H1 (cell line): ENCODE measurements at regions not wholly inside any gene's neighbourhood (a gene's known extent, or its start where the extent isn't known, plus 50 kb on each side); places are given as distances from the start of the nearest gene placed in this dataset.
A peak's percentile ranks its signal among the peaks of the same experiment; 100 is the strongest.

Experiments used
- CTCF ChIA-PET: fragments of 300-600 bp; sonication (Branson Sonifier 250); formaldehyde crosslinking; loops from one replicate; lab custom pipeline; 2021; ENCODE audit not compliant: partially characterized antibody; lab: Charles Lee
- POLR2A ChIA-PET: fragments of 300-600 bp; sonication (Branson Sonifier 250); formaldehyde crosslinking; loops from one replicate; lab custom pipeline; 2021; ENCODE audit warnings: inconsistent platforms; ENCODE audit not compliant: partially characterized antibody; lab: Charles Lee
- DNase-seq, 2 experiments: peaks; one replicate each; pipeline versions ENCODE4 v3.0.0 to v3.0.0-alpha.2; 2010 to 2022; ENCODE audit warnings: low spot score in 2 of 2, low read depth in 1 of 2, mixed read lengths in 1 of 2
- FAIRE-seq: peaks from 2 replicates; lab custom pipeline; 2011; peaks lifted over from hg19 to GRCh38; lab: Jason Lieb, UNC
- H2AFZ ChIP-seq: 2 replicates; pipeline ENCODE4 v1.8.1; 2012; ENCODE audit warnings: low read length, inconsistent platforms
- H2AK5ac ChIP-seq: 2 replicates; pipeline ENCODE4 v1.6.1; 2013; ENCODE audit warnings: low read depth, low read length
- H2BK120ac ChIP-seq: replicated peaks from 2 replicates; pipeline ENCODE3; 2013; ENCODE audit warnings: low read depth, low read length, inconsistent platforms
- H2BK12ac ChIP-seq: 2 replicates; pipeline ENCODE4 v1.6.1; 2013; ENCODE audit warnings: low read depth, low read length
- H2BK15ac ChIP-seq: 2 replicates; pipeline ENCODE4 v1.6.1; 2013; ENCODE audit warnings: low read length
- H2BK20ac ChIP-seq: 2 replicates; pipeline ENCODE4 v1.6.1; 2013; ENCODE audit warnings: low read length
- H2BK5ac ChIP-seq: 2 replicates; pipeline ENCODE4 v1.6.1; 2013; ENCODE audit warnings: low read depth, low read length
- H3K14ac ChIP-seq: 2 replicates; pipeline ENCODE4 v1.6.1; 2013; ENCODE audit warnings: inconsistent platforms; ENCODE audit not compliant: insufficient read length
- H3K18ac ChIP-seq: 2 replicates; pipeline ENCODE4 v1.6.1; 2013; ENCODE audit warnings: low read length; ENCODE audit errors: extremely low read depth
- H3K23ac ChIP-seq: 2 replicates; pipeline ENCODE4 v1.6.1; 2013; ENCODE audit warnings: inconsistent platforms; ENCODE audit not compliant: insufficient read length
- H3K23me2 ChIP-seq: 2 replicates; pipeline ENCODE4 v1.6.1; 2013; ENCODE audit warnings: low read depth, low read length
- H3K27ac ChIP-seq: 2 replicates; pipeline ENCODE4 v1.6.1; 2011; ENCODE audit warnings: low read depth, low read length, inconsistent platforms
- H3K27me3 ChIP-seq, 4 experiments: replicated peaks in 1 of 4; 1 replicate in 1 of 4; 2 replicates in 3 of 4; pipeline versions ENCODE4 v1.6.1 to v1.8.1; 2011 to 2013; ENCODE audit warnings: low read length in 3 of 4, mild to moderate bottlenecking in 3 of 4, inconsistent platforms in 2 of 4, mixed read lengths in 2 of 4, moderate library complexity in 1 of 4; ENCODE audit not compliant: control insufficient read depth in 3 of 4, insufficient read depth in 3 of 4; ENCODE audit errors: extremely low read depth in 1 of 4
- H3K36me3 ChIP-seq, 4 experiments: 2 replicates each; pipeline versions ENCODE4 v1.6.1 to v1.8.1; 2011 to 2013; ENCODE audit warnings: mild to moderate bottlenecking in 4 of 4, low read length in 3 of 4, moderate library complexity in 2 of 4, control low read depth in 1 of 4, inconsistent platforms in 1 of 4; ENCODE audit not compliant: insufficient read depth in 4 of 4, control insufficient read depth in 2 of 4
- H3K4ac ChIP-seq: replicated peaks from 2 replicates; pipeline ENCODE3; 2013; ENCODE audit warnings: low read length, low read depth, mixed read lengths, inconsistent platforms; ENCODE audit not compliant: insufficient read length
- H3K4me1 ChIP-seq, 4 experiments: replicated peaks in 1 of 4; 1 replicate in 1 of 4; 2 replicates in 3 of 4; pipeline versions ENCODE4 v1.6.1 to v1.8.1; 2011 to 2013; ENCODE audit warnings: low read length in 3 of 4, inconsistent platforms in 2 of 4, mixed read lengths in 1 of 4; ENCODE audit not compliant: insufficient read depth in 4 of 4, control insufficient read depth in 3 of 4
- H3K4me2 ChIP-seq, 2 experiments: 2 replicates each; pipeline versions ENCODE4 v1.6.1 to v1.8.1; 2011 to 2013; ENCODE audit warnings: low read depth in 2 of 2, low read length in 2 of 2, control low read depth in 1 of 2, inconsistent platforms in 1 of 2, mild to moderate bottlenecking in 1 of 2; ENCODE audit not compliant: insufficient read depth in 1 of 2
- H3K4me3 ChIP-seq, 4 experiments: fragments of 200-600, 300-600 bp in 1 of 4; sonication (generic), shearing (Covaris generic), sonication (Bioruptor Twin) in 1 of 4; 2 replicates each; pipeline versions ENCODE4 v1.5.1 to v1.8.1; 2011 to 2016; ENCODE audit warnings: low read length in 4 of 4, low read depth in 3 of 4, control low read depth in 2 of 4, inconsistent platforms in 2 of 4, mild to moderate bottlenecking in 2 of 4, mixed read lengths in 1 of 4, moderate library complexity in 1 of 4; ENCODE audit not compliant: insufficient read depth in 2 of 4; ENCODE audit errors: extremely low read depth in 1 of 4
- H3K56ac ChIP-seq: replicated peaks from 2 replicates; pipeline ENCODE3; 2013; ENCODE audit warnings: low read depth, mild to moderate bottlenecking, mixed read lengths, low read length, inconsistent platforms; ENCODE audit not compliant: insufficient read length
- H3K79me1 ChIP-seq: 2 replicates; pipeline ENCODE4 v1.6.1; 2013; ENCODE audit warnings: low read depth, low read length, control low read depth
- H3K79me2 ChIP-seq, 2 experiments: 2 replicates each; pipeline versions ENCODE4 v1.6.1 to v1.8.1; 2012 to 2013; ENCODE audit warnings: low read length in 2 of 2, mild to moderate bottlenecking in 2 of 2, inconsistent platforms in 1 of 2; ENCODE audit not compliant: insufficient read depth in 2 of 2, control insufficient read depth in 1 of 2
- H3K9ac ChIP-seq, 4 experiments: replicated peaks in 1 of 4; 1 replicate in 1 of 4; 2 replicates in 3 of 4; pipeline versions ENCODE4 v1.6.1 to v1.8.1; 2011 to 2013; ENCODE audit warnings: low read depth in 3 of 4, low read length in 3 of 4, control low read depth in 2 of 4, mild to moderate bottlenecking in 2 of 4, moderate library complexity in 2 of 4, inconsistent platforms in 1 of 4; ENCODE audit errors: extremely low read depth in 1 of 4
- H3K9me3 ChIP-seq, 2 experiments: 2 replicates each; pipeline versions ENCODE4 v1.6.1 to v1.8.1; 2012 to 2013; ENCODE audit warnings: mild to moderate bottlenecking in 2 of 2, moderate library complexity in 2 of 2, control low read depth in 1 of 2, inconsistent platforms in 1 of 2, low read depth in 1 of 2, low read length in 1 of 2, mixed read lengths in 1 of 2; ENCODE audit not compliant: insufficient read depth in 2 of 2
- H4K20me1 ChIP-seq, 2 experiments: replicated peaks in 1 of 2; 2 replicates each; pipeline versions ENCODE3 to v1.8.1; 2011 to 2013; ENCODE audit warnings: inconsistent platforms in 2 of 2, low read length in 2 of 2, mild to moderate bottlenecking in 1 of 2; ENCODE audit not compliant: insufficient read depth in 2 of 2, control insufficient read depth in 1 of 2
- H4K5ac ChIP-seq: 2 replicates; pipeline ENCODE4 v1.6.1; 2013; ENCODE audit warnings: low read length, low read depth, mixed read lengths, inconsistent platforms; ENCODE audit not compliant: insufficient read length
- H4K8ac ChIP-seq: 2 replicates; pipeline ENCODE4 v1.8.0; 2013; ENCODE audit warnings: mild to moderate bottlenecking, moderate library complexity, low read length, inconsistent platforms; ENCODE audit not compliant: insufficient read depth; ENCODE audit errors: extremely low read depth
- H4K91ac ChIP-seq: replicated peaks from 2 replicates; pipeline ENCODE3; 2013; ENCODE audit warnings: low read length, mixed read lengths, inconsistent platforms; ENCODE audit not compliant: insufficient read length
- ASH2L ChIP-seq: fragments of 200-600, 300-600 bp; sonication (generic); IDR thresholded peaks from one replicate; pipeline ENCODE4 v1.7.1; 2017; ENCODE audit warnings: low read length
- EP300 ChIP-seq, 2 experiments: IDR thresholded peaks; 1 replicate in 1 of 2; 2 replicates in 1 of 2; pipeline ENCODE4 v1.6.1; 2011 to 2012; ENCODE audit warnings: low read depth in 2 of 2, low read length in 2 of 2, mild to moderate bottlenecking in 2 of 2, borderline replicate concordance in 1 of 2, inconsistent platforms in 1 of 2, moderate library complexity in 1 of 2
- SP2 ChIP-seq: IDR thresholded peaks from 2 replicates; pipeline ENCODE4 v1.6.1; 2012; ENCODE audit warnings: mild to moderate bottlenecking, low read length, inconsistent platforms
- TBP ChIP-seq: IDR thresholded peaks from 2 replicates; pipeline ENCODE4 v1.6.1; 2011; ENCODE audit warnings: low read depth, low read length, improper control_type of control experiment
- WGBS, 2 experiments: shearing (Covaris generic) in 1 of 2; methylation state at CpG; one replicate each; pipeline versions ENCODE4 v1.1.6 to v1.1.7; 2013 to 2015; ENCODE audit warnings: low lambda C conversion rate in 2 of 2, mixed read lengths in 2 of 2, inconsistent platforms in 1 of 2, low coverage in 1 of 2, missing lambda C conversion rate in 1 of 2; ENCODE audit not compliant: insufficient replicate concordance in 2 of 2, insufficient coverage in 1 of 2, insufficient read length in 1 of 2; ENCODE audit errors: extremely low coverage in 1 of 2, missing lambda C conversion rate in 1 of 2; 5-methylcytosine and 5-hydroxymethylcytosine counted together

- no peak overlapping the region for H3K56ac ChIP-seq
- H3K4ac ChIP-seq = no peak overlapping the region
- no peaks in the 10 kb centered on the region for H4K20me1 ChIP-seq
- DNase-seq = no peak
- H3K4me3 ChIP-seq = no peak overlapping the region
- no peak overlapping the region for H3K14ac ChIP-seq
- H3K36me3 ChIP-seq = no peaks in the 10 kb centered on the region
- H4K8ac ChIP-seq = no peak overlapping the region
- H2BK12ac ChIP-seq = no peak overlapping the region
- no peak overlapping the region for H3K4me2 ChIP-seq
- H2AFZ ChIP-seq = no peak overlapping the region
- no peaks in the 10 kb centered on the region for H3K79me1 ChIP-seq
- FAIRE-seq = no peak
- 94% methylated on average over 4 of the region's 4 CpGs; no CpG with 5 or more reads in 1 of the 2 experiments for WGBS, 2 experiments
- H4K5ac ChIP-seq = no peak overlapping the region
- H3K23ac ChIP-seq = no peak overlapping the region
- no peak overlapping the region for H2BK20ac ChIP-seq
- no peak overlapping the region for H3K9ac ChIP-seq
- no peak overlapping the region for H3K18ac ChIP-seq
- ChIA-PET CTCF (interaction anchor here (0.5 to 2.3 kb wide), 2 partner anchors 34 to 89 kb away, joined by 3 to 7 read pairs; no protein-coding TSS in a partner anchor), POLR2A (no interaction called here)
- no peaks in the 10 kb centered on the region for H3K27me3 ChIP-seq
- H2BK120ac ChIP-seq = no peak overlapping the region
- no peaks in the 10 kb centered on the region for H3K9me3 ChIP-seq
- H2BK5ac ChIP-seq = no peak overlapping the region
- no peaks in the 10 kb centered on the region for H3K4me1 ChIP-seq
- H3K79me2 ChIP-seq = no peaks in the 10 kb centered on the region
- H4K91ac ChIP-seq = no peak overlapping the region
- H3K23me2 ChIP-seq = no peaks in the 10 kb centered on the region
- no peak overlapping the region for H2BK15ac ChIP-seq
- H2AK5ac ChIP-seq = no peak overlapping the region
- no peak overlapping the region for H3K27ac ChIP-seq
- TF ChIP-seq ASH2L (no peak), TBP (peak; percentile 65), EP300 (IDR thresholded peaks at IDR 0.05; ENCODE audit: borderline replicate concordance in 1 of 2, low read depth in 2 of 2, low read length in 2 of 2) (no peak), SP2 (no peak)
Observed at GRCh38 chr18:22032392-22032961, 136.9 kb upstream of the GATA6 start.
